Suppressor macrophage treated with lipopolysaccharide for 4 hours (primary cell): ENCODE measurements at regions not wholly inside any gene's neighbourhood (a gene's known extent, or its start where the extent isn't known, plus 50 kb on each side); places are given as distances from the start of the nearest gene placed in this dataset.

Experiments used
- DNase-seq: peaks from one replicate; pipeline ENCODE4 v3.0.0-alpha.2; 2020

GRCh38 chr3:99430348-99431134 lies 207.9 kb upstream of the COL8A1 start:
- no peak for DNase-seq

- no peak for DNase-seq
These were observed 208.9 kb upstream of the COL8A1 start for GRCh38 chr3:99429502-99429901.

GRCh38 chr3:99425930-99426329 lies 212.5 kb upstream of the COL8A1 start:
- DNase-seq, result no peak

- peak; percentile 2 for DNase-seq
These were observed 219.3 kb upstream of the COL8A1 start for GRCh38 chr3:99419116-99419515.

GRCh38 chr3:99418709-99419108 lies 219.7 kb upstream of the COL8A1 start:
- DNase-seq, result peak; percentile 18

GRCh38 chr3:99418209-99418635 lies 220.2 kb upstream of the COL8A1 start:
- DNase-seq, result no peak

- no peak for DNase-seq
These were observed 224.9 kb upstream of the COL8A1 start for GRCh38 chr3:99413504-99413903.

GRCh38 chr3:99410789-99411311 lies 227.5 kb upstream of the COL8A1 start:
- DNase-seq, result no peak

GRCh38 chr3:99409961-99410360 lies 228.4 kb upstream of the COL8A1 start:
- DNase-seq, result no peak

- DNase-seq, result no peak
These were observed 231.1 kb upstream of the COL8A1 start for GRCh38 chr3:99407257-99407656.

- DNase-seq, result no peak
These were observed 235.6 kb upstream of the COL8A1 start for GRCh38 chr3:99402755-99403154.

GRCh38 chr3:99400352-99400751 lies 238.0 kb upstream of the COL8A1 start:
- DNase-seq, result no peak

- no peak for DNase-seq
These were observed 241.6 kb upstream of the COL8A1 start for GRCh38 chr3:99396651-99397275.

GRCh38 chr3:99394831-99395778 lies 243.3 kb upstream of the COL8A1 start:
- no peak for DNase-seq

- no peak for DNase-seq
These were observed 244.4 kb upstream of the COL8A1 start for GRCh38 chr3:99393961-99394360.

- DNase-seq, result no peak
These were observed 249.6 kb upstream of the COL8A1 start for GRCh38 chr3:99388780-99389179.

- DNase-seq, result no peak
These were observed 253.8 kb upstream of the COL8A1 start for GRCh38 chr3:99384596-99384995.

- DNase-seq, result no peak
These were observed 261.5 kb upstream of the COL8A1 start for GRCh38 chr3:99376926-99377325.

GRCh38 chr3:99373846-99374210 lies 264.6 kb upstream of the COL8A1 start:
- DNase-seq, result no peak

GRCh38 chr3:99373088-99373845 lies 265.1 kb upstream of the COL8A1 start:
- no peak for DNase-seq

- no peak for DNase-seq
These were observed 271.5 kb upstream of the COL8A1 start for GRCh38 chr3:99366663-99367429.

- DNase-seq, result no peak
These were observed 272.4 kb upstream of the COL8A1 start for GRCh38 chr3:99365979-99366378.
